H1 (cell line): ENCODE measurements at regions not wholly inside any gene's neighbourhood (a gene's known extent, or its start where the extent isn't known, plus 50 kb on each side); places are given as distances from the start of the nearest gene placed in this dataset.

Experiments
- BACH1 ChIP-seq: IDR thresholded peaks from 2 replicates; pipeline ENCODE4 v1.6.1; 2012; ENCODE audit warnings: low read length, improper control_type of control experiment
- EP300 ChIP-seq, 2 experiments: IDR thresholded peaks; 1 replicate in 1 of 2; 2 replicates in 1 of 2; pipeline ENCODE4 v1.6.1; 2011 to 2012; ENCODE audit warnings: low read depth in 2 of 2, low read length in 2 of 2, mild to moderate bottlenecking in 2 of 2, borderline replicate concordance in 1 of 2, inconsistent platforms in 1 of 2, moderate library complexity in 1 of 2
- EZH2 ChIP-seq: fragments of 200-600 bp; sonication (generic); IDR thresholded peaks from 2 replicates; pipeline ENCODE4 v1.7.1; 2012; ENCODE audit warnings: low read depth, mild to moderate bottlenecking, moderate library complexity, low read length, inconsistent platforms; ENCODE audit not compliant: severe bottlenecking
- FOSL1 ChIP-seq: IDR thresholded peaks from 2 replicates; pipeline ENCODE4 v1.6.1; 2011; ENCODE audit warnings: mild to moderate bottlenecking, low read depth, low read length, moderate library complexity; ENCODE audit not compliant: insufficient read depth
- HDAC6 ChIP-seq: IDR thresholded peaks from one replicate; pipeline ENCODE4 v1.7.1; 2012; ENCODE audit warnings: low read depth, mild to moderate bottlenecking, inconsistent platforms, low read length, moderate library complexity
- RBBP5 ChIP-seq: IDR thresholded peaks from 2 replicates; pipeline ENCODE4 v1.7.1; 2012; ENCODE audit warnings: low read depth, mild to moderate bottlenecking, inconsistent platforms, low read length, moderate library complexity, borderline replicate concordance
- SAP30 ChIP-seq: fragments of 300-600 bp; sonication (generic); IDR thresholded peaks from 2 replicates; pipeline ENCODE4 v1.7.1; 2012; ENCODE audit warnings: low read length, moderate library complexity, mild to moderate bottlenecking, inconsistent platforms; ENCODE audit not compliant: insufficient read depth, insufficient replicate concordance
- YY1 ChIP-seq: IDR thresholded peaks from 2 replicates; pipeline ENCODE4 v1.6.1; 2011; ENCODE audit warnings: low read depth, mild to moderate bottlenecking, low read length
- TF ChIP-seq, protein P1 (sequence below), 3 experiments: IDR thresholded peaks; 1 replicate in 2 of 3; 2 replicates in 1 of 3; pipeline versions ENCODE4 v1.5.1 to v1.6.1; 2011; ENCODE audit warnings: low read length in 3 of 3, mild to moderate bottlenecking in 3 of 3, inconsistent platforms in 2 of 3, low read depth in 1 of 3, moderate library complexity in 1 of 3; ENCODE audit not compliant: insufficient read depth in 1 of 3; ENCODE audit errors: control extremely low read depth in 1 of 3

DNA sequence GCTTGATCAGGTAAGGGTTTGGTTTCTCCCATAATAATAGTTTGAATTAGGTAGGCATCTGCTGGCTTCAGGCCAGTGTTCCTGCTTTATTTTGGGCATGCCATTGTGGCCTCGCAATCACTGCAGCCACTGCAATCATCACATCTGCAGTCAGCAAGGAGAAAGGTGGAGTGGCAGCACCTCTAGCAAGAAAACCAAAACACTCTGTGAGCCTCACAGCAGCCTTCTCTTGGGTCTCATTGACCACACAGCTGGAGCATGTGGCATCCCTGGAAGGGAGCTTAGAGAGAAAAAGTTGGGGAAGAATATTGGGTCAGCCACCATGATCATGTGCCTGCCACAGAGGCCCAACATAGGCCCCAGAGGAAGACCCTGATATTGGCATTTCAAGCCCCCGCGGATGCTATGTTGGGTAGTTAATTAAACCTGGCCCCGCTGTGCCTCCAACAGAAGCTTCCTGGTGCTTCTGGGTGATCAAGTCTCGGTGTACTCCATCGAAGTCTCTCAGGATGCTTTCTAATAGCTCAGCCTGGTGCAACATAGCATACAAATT lies 158.0 kb upstream of the UBE2E1 start:
- no peak for TF ChIP-seq YY1
- TF ChIP-seq EZH2 = no peak
- no peak for TF ChIP-seq BACH1
- no peak for TF ChIP-seq HDAC6
- TF ChIP-seq, protein P1, sequence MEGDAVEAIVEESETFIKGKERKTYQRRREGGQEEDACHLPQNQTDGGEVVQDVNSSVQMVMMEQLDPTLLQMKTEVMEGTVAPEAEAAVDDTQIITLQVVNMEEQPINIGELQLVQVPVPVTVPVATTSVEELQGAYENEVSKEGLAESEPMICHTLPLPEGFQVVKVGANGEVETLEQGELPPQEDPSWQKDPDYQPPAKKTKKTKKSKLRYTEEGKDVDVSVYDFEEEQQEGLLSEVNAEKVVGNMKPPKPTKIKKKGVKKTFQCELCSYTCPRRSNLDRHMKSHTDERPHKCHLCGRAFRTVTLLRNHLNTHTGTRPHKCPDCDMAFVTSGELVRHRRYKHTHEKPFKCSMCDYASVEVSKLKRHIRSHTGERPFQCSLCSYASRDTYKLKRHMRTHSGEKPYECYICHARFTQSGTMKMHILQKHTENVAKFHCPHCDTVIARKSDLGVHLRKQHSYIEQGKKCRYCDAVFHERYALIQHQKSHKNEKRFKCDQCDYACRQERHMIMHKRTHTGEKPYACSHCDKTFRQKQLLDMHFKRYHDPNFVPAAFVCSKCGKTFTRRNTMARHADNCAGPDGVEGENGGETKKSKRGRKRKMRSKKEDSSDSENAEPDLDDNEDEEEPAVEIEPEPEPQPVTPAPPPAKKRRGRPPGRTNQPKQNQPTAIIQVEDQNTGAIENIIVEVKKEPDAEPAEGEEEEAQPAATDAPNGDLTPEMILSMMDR (IDR thresholded peaks at IDR 0.05; ENCODE audit: control extremely low read depth in 1 of 3, insufficient read depth in 1 of 3, low read depth in 1 of 3, low read length in 3 of 3) = no peak
- TF ChIP-seq EP300 (IDR thresholded peaks at IDR 0.05; ENCODE audit: borderline replicate concordance in 1 of 2, low read depth in 2 of 2, low read length in 2 of 2) = no peak
- TF ChIP-seq RBBP5 = no peak
- no peak for TF ChIP-seq FOSL1
- TF ChIP-seq SAP30 = no peak
